ENCODE measurements at regions not wholly inside any gene's neighbourhood (a gene's known extent, or its start where the extent isn't known, plus 50 kb on each side); places are given as distances from the start of the nearest gene placed in this dataset.

GRCh38 chr16:87077750-87078127, 239.5 kb downstream of the C16orf95 start:
- TF ChIP-seq CTCF (conservative IDR thresholded peaks at IDR 0.05 in 1 of 2, IDR thresholded peaks at IDR 0.05 in 1 of 2; ENCODE audit: low read depth in 1 of 2, low read length in 2 of 2) = no peak
- no peak for TF ChIP-seq EZH2 (IDR thresholded peaks at IDR 0.05; ENCODE audit: low read length, missing control alignments)
